ENCODE measurements at regions not wholly inside any gene's neighbourhood (a gene's known extent, or its start where the extent isn't known, plus 50 kb on each side); places are given as distances from the start of the nearest gene placed in this dataset.

DNA sequence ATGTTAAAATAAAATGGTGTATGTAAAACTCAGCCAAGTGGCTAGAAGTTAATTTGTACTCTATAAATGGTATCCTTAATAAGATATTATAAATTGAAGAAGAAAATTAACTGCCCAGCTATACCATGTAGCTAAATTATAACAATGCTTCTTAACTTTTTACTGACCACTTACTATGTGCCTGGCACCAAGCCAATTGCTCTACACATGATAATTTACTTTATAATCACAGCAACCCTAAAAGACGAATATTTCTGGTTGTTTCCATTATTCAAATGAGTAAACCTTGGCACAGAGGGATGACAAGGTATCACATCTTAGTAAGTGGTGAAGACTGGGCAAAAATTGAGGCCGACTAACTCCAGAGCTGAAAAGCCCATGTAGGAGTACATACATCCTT, 1506.6 kb downstream of the PCDH7 start:
- ChIA-PET POLR2A (no interaction called here), CTCF (no interaction called here)
- DNase-seq (ENCODE audit: unreplicated experiment): no peak
- Mint-ChIP-seq H3K27ac (ENCODE audit: low read depth, unreplicated experiment) (no peak overlapping the region), H3K4me3 (ENCODE audit: unreplicated experiment) (no peak overlapping the region), H3K9me3 (ENCODE audit: unreplicated experiment) (peaks cover 13% of the 10 kb centered on the region), H3K36me3 (ENCODE audit: insufficient read depth, unreplicated experiment) (no peaks in the 10 kb centered on the region), H3K4me1 (ENCODE audit: insufficient read depth, unreplicated experiment) (no peaks in the 10 kb centered on the region), H3K27me3 (ENCODE audit: insufficient read depth, unreplicated experiment) (no peaks in the 10 kb centered on the region)
- TF ChIP-seq, protein P1, sequence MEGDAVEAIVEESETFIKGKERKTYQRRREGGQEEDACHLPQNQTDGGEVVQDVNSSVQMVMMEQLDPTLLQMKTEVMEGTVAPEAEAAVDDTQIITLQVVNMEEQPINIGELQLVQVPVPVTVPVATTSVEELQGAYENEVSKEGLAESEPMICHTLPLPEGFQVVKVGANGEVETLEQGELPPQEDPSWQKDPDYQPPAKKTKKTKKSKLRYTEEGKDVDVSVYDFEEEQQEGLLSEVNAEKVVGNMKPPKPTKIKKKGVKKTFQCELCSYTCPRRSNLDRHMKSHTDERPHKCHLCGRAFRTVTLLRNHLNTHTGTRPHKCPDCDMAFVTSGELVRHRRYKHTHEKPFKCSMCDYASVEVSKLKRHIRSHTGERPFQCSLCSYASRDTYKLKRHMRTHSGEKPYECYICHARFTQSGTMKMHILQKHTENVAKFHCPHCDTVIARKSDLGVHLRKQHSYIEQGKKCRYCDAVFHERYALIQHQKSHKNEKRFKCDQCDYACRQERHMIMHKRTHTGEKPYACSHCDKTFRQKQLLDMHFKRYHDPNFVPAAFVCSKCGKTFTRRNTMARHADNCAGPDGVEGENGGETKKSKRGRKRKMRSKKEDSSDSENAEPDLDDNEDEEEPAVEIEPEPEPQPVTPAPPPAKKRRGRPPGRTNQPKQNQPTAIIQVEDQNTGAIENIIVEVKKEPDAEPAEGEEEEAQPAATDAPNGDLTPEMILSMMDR (IDR thresholded peaks at IDR 0.05; ENCODE audit: unreplicated experiment): no peak
- intact Hi-C loops (cut with micrococcal nuclease): no loop called here
- BruUV-seq (replicated peaks): no TSS peak

DNA sequence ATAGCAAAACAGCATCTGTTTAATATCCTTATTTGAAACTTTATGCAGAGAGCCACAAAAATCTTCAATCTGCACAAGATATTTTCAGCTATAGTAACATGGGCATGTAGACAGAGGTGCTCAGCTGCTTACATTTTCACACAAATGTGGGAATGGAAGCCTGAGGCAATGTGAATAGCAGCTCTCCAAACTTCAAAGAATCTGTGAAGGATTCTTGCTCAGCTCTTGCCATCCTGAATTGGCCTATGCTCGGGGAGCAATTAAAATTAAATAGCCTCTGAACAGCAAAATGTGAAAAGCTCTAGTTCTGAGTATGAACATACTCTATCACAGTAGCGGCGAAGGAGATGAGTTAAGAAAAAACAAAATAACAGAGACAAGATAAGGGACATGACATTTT, 1523.8 kb downstream of the PCDH7 start:
- intact Hi-C loops (cut with micrococcal nuclease): no loop called here
- Mint-ChIP-seq H3K27me3 (ENCODE audit: insufficient read depth, unreplicated experiment) (no peaks in the 10 kb centered on the region), H3K27ac (ENCODE audit: low read depth, unreplicated experiment) (no peak overlapping the region), H3K4me3 (ENCODE audit: unreplicated experiment) (no peak overlapping the region), H3K36me3 (ENCODE audit: insufficient read depth, unreplicated experiment) (no peaks in the 10 kb centered on the region), H3K4me1 (ENCODE audit: insufficient read depth, unreplicated experiment) (no peaks in the 10 kb centered on the region), H3K9me3 (ENCODE audit: unreplicated experiment) (no peaks in the 10 kb centered on the region)
- ChIA-PET CTCF (interaction anchor here (1.0 kb wide), 1 partner anchor 9 kb away, joined by 3 read pairs; no protein-coding TSS in a partner anchor), POLR2A (interaction anchor here (0.7 kb wide), 1 partner anchor 325 kb away, joined by 3 read pairs; no protein-coding TSS in a partner anchor)
- no peak for DNase-seq (ENCODE audit: unreplicated experiment)
- no TSS peak for BruUV-seq (replicated peaks)
- TF ChIP-seq, protein P1 (IDR thresholded peaks at IDR 0.05; ENCODE audit: unreplicated experiment): no peak

DNA sequence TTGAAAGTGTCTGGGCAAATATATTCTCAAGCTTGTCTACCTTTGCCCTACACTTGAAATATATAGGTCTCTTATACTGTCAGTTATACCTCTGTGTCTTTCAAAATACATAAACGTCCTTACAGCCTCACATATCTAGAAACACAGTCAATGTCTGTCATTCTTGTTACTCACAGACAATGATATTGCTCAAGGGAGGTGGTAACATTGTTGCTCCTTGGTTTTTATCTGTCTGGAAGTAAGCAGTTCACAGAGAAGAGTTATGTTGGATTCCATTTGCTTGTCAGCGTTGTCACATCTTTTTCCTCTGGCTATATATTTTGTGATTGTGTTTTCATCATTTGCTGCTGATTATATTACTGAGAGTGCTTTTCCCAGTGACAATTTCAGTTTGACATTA, 1528.9 kb downstream of the PCDH7 start:
- no peaks in the 10 kb centered on the region for H3K27me3 Mint-ChIP-seq (ENCODE audit: insufficient read depth, unreplicated experiment)
- no peak overlapping the region for H3K27ac Mint-ChIP-seq (ENCODE audit: low read depth, unreplicated experiment)
- POLR2A ChIA-PET: no interaction called here
- H3K4me1 Mint-ChIP-seq (ENCODE audit: insufficient read depth, unreplicated experiment): no peaks in the 10 kb centered on the region
- H3K36me3 Mint-ChIP-seq (ENCODE audit: insufficient read depth, unreplicated experiment): no peaks in the 10 kb centered on the region
- no TSS peak for BruUV-seq (replicated peaks)
- intact Hi-C loops (cut with micrococcal nuclease): no loop called here
- TF ChIP-seq, protein P1 (IDR thresholded peaks at IDR 0.05; ENCODE audit: unreplicated experiment): no peak
- H3K4me3 Mint-ChIP-seq (ENCODE audit: unreplicated experiment): no peak overlapping the region
- CTCF ChIA-PET: no interaction called here
- DNase-seq (ENCODE audit: unreplicated experiment): no peak
- H3K9me3 Mint-ChIP-seq (ENCODE audit: unreplicated experiment): no peaks in the 10 kb centered on the region

DNA sequence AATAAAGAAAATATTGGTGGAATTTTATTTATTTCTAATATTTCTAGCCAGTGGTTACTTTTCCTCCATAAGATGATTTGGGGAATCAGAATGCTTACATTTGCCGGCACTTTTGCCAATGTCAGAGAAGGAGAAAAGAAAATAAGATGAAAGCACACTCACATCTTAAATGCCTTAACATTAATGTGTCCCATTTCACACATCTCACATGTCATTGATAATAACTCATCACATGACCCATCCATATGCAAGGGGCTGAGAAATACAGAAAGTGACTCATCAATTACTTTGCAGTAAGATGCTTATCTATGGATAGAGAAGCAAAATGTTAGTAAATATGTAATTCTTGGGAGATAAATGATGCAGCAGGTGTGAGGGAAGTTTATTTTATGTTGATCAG, 1531.0 kb downstream of the PCDH7 start:
- H3K27me3 Mint-ChIP-seq (ENCODE audit: insufficient read depth, unreplicated experiment): no peaks in the 10 kb centered on the region
- H3K27ac Mint-ChIP-seq (ENCODE audit: low read depth, unreplicated experiment): no peak overlapping the region
- H3K36me3 Mint-ChIP-seq (ENCODE audit: insufficient read depth, unreplicated experiment): no peaks in the 10 kb centered on the region
- TF ChIP-seq, protein P1 (IDR thresholded peaks at IDR 0.05; ENCODE audit: unreplicated experiment): no peak
- no peak overlapping the region for H3K4me3 Mint-ChIP-seq (ENCODE audit: unreplicated experiment)
- ChIA-PET CTCF (no interaction called here), POLR2A (no interaction called here)
- no peaks in the 10 kb centered on the region for H3K4me1 Mint-ChIP-seq (ENCODE audit: insufficient read depth, unreplicated experiment)
- no TSS peak for BruUV-seq (replicated peaks)
- DNase-seq (ENCODE audit: unreplicated experiment): no peak
- intact Hi-C loops (cut with micrococcal nuclease): no loop called here
- no peaks in the 10 kb centered on the region for H3K9me3 Mint-ChIP-seq (ENCODE audit: unreplicated experiment)

All from MCF 10A (cell line).